Aorta (tissue), 5 donors: ENCODE measurements at regions not wholly inside any gene's neighbourhood (a gene's known extent, or its start where the extent isn't known, plus 50 kb on each side); places are given as distances from the start of the nearest gene placed in this dataset.
"Not testable (repeated sequence)": the region's sequence is repeated elsewhere in the genome, so short reads cannot be mapped to it uniquely, and the experiment has no call there.

Source experiments
- ATAC-seq: fragments of 200-7000 bp; cut with Tn5 transposase; one replicate; pipeline ENCODE4 v1.9.1; 2022; ENCODE audit warnings: moderate library complexity; ENCODE audit not compliant: low FRiP score
- DNase-seq, 2 donors: peaks; one replicate each; pipeline ENCODE4 v3.0.0-alpha.2; 2020
- H3K27ac ChIP-seq, 2 donors: one replicate each; pipeline ENCODE4 v1.5.1; 2013; ENCODE audit warnings: low read length in 2 of 2, mild to moderate bottlenecking in 2 of 2, moderate library complexity in 2 of 2, control low read depth in 1 of 2, inconsistent platforms in 1 of 2, low read depth in 1 of 2
- H3K27me3 ChIP-seq, 2 donors: one replicate each; pipeline ENCODE4 v1.6.1; 2013; ENCODE audit warnings: control low read depth in 1 of 2, low read length in 1 of 2, mild to moderate bottlenecking in 1 of 2, moderate library complexity in 1 of 2; ENCODE audit not compliant: insufficient read depth in 2 of 2, control insufficient read depth in 1 of 2
- H3K36me3 ChIP-seq, 2 donors: one replicate each; pipeline ENCODE4 v1.6.1; 2013; ENCODE audit warnings: control low read depth in 1 of 2, low read length in 1 of 2, mild to moderate bottlenecking in 1 of 2; ENCODE audit not compliant: insufficient read depth in 2 of 2, control insufficient read depth in 1 of 2
- H3K4me1 ChIP-seq, 2 donors: one replicate each; pipeline ENCODE4 v1.6.1; 2013; ENCODE audit warnings: low read length in 2 of 2, control low read depth in 1 of 2, mild to moderate bottlenecking in 1 of 2, moderate library complexity in 1 of 2; ENCODE audit not compliant: insufficient read depth in 2 of 2, control insufficient read depth in 1 of 2
- H3K4me3 ChIP-seq, 2 donors: one replicate each; pipeline ENCODE4 v1.5.1; 2013; ENCODE audit warnings: low read length in 2 of 2, control low read depth in 1 of 2, mild to moderate bottlenecking in 1 of 2
- H3K9me3 ChIP-seq: one replicate; pipeline ENCODE4 v1.6.1; 2013; ENCODE audit warnings: mild to moderate bottlenecking, low read length; ENCODE audit not compliant: control insufficient read depth
- WGBS, 2 donors: extraction: QIAGEN DNeasy Blood & Tissue Kit; methylation state at CpG; one replicate each; pipeline ENCODE4 v1.1.7; 2013; 5-methylcytosine and 5-hydroxymethylcytosine counted together
- intact Hi-C, 2 donors: fragments of 100-400 bp; cut with DNase I; formaldehyde crosslinking; loops; one replicate each; pipeline versions ENCODE4 v1.14.2 to v1.15.0; 2022
- donor health status: healthy with polysubstance abuse.
- donor health status: Bipolar disorder and iron deficiency.
- donor health status: DM: no; HTN: no; CAD: no.
- donor health status: DM: no; HTN: no; CAD: no.
- donor health status: DM: yes; HTN: yes; CAD: no.

DNA sequence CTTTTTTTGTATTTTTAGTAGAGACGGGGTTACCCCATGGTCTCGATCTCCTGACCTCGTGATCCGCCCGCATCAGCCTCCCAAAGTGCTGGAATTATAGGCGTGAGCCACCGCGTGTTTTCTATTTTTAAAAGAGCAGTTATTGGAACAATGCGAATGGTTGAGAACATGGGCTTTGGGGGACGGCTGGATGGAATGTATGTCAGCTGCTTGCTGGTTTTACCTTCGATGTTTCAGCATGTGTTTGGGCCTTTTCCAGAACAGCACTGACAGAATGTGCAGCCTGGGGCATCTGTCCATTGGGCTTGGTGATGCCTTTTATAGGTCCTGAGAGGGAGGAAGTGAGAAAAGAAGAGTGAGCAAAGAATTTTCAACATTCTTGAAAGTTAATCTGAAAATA, 73.4 kb upstream of the ABI1 start:
- H3K27ac ChIP-seq, intact Hi-C loops, ATAC-seq, H3K9me3 ChIP-seq, H3K36me3 ChIP-seq, H3K4me3 ChIP-seq, DNase-seq, H3K27me3 ChIP-seq, H3K4me1 ChIP-seq: not testable (repeated sequence)
- 85 to 86% methylated on average over 11 of the region's 11 CpGs for WGBS, 2 donors

GRCh38 chr10:26932576-26932975, 71.8 kb upstream of the ABI1 start:
- Histone ChIP-seq H3K9me3 (no peaks in the 10 kb centered on the region), H3K27me3 (no peaks in the 10 kb centered on the region), H3K36me3 (no peaks in the 10 kb centered on the region), H3K4me1 (no peaks in the 10 kb centered on the region), H3K4me3 (no peak overlapping the region), H3K27ac (no peak overlapping the region)
- intact Hi-C loops: no loop called here
- ATAC-seq (no peak), DNase-seq (no peak)
- WGBS, 2 donors: 58 to 59% methylated on average over 2 of the region's 2 CpGs

GRCh38 chr10:26931223-26931622, 70.5 kb upstream of the ABI1 start:
- H3K4me1 ChIP-seq: no peaks in the 10 kb centered on the region
- no peak overlapping the region for H3K27ac ChIP-seq
- intact Hi-C loops: no loop called here
- no peaks in the 10 kb centered on the region for H3K27me3 ChIP-seq
- peaks cover 2% of the 10 kb centered on the region for H3K9me3 ChIP-seq
- whole genome bisulfite sequencing, 2 donors: 2 to 4% methylated on average over 21 of the region's 21 CpGs
- ATAC-seq (no peak), DNase-seq (peak in 1 of 2 donors; percentile 56)
- no peaks in the 10 kb centered on the region for H3K36me3 ChIP-seq
- no peak overlapping the region for H3K4me3 ChIP-seq

DNA sequence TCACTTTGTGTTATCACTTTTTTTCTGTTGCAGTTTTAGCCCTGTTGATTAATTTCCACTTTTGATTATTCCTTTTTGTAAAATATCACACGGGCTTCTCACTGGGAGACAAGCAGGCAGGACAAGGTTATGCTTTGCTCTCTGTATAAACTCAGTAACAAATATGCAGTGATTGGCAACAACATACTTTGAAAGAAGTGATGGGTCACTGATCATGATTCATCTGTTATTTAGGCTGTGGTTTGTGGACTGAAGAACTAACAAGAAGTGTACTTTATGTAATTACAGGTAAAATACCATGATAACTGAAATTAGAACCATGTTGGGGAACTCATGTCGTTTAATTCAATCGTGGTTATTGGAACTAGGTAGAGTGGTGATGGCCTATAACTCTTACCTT, 62.1 kb upstream of the ABI1 start:
- H3K9me3 ChIP-seq, H3K4me3 ChIP-seq, DNase-seq, H3K27ac ChIP-seq, ATAC-seq, H3K4me1 ChIP-seq, H3K36me3 ChIP-seq, intact Hi-C loops, H3K27me3 ChIP-seq: not testable (repeated sequence)
- WGBS, 2 donors: 74 to 77% methylated on average over 3 of the region's 3 CpGs

DNA sequence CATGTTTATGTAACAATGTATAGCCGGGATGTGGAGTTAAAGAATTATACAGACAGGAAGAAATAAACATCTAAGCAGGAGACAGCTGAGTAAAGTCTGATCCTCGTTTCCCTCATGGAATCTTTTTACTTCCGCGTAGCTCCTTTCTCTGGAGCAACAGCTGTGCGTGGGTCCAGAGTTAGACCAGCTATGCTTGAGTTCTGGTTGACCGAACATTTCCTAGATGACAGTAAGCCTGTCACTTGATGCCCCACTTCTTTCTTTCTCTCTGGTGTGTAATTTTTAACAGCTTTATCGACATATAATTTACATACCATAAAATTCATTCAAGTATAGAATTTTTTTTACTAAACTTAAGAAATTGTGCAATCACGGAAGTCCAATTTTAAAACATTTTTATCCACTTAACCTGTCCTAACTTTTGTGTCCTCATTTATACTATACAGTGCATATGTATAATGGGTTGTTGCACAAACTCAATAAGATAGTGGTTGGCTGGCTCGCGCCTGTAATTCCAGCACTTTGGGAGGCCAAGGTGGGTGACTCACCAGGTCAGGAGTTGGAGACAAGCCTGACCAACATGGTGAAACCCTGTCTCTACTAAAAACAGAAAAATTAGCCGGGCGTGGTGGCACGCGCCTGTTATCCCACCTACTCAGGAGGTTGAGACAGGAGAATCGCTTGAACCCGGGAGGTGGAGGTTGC, 58.5 kb upstream of the ABI1 start:
- H3K4me1 ChIP-seq, ATAC-seq, H3K9me3 ChIP-seq, DNase-seq, H3K36me3 ChIP-seq, H3K27me3 ChIP-seq, H3K27ac ChIP-seq, intact Hi-C loops, H3K4me3 ChIP-seq: not testable (repeated sequence)
- 79 to 84% methylated on average over 16 of the region's 16 CpGs for WGBS, 2 donors

GRCh38 chr10:26914898-26915297, 54.1 kb upstream of the ABI1 start:
- intact Hi-C loops: no loop called here
- Histone ChIP-seq H3K27me3 (no peaks in the 10 kb centered on the region), H3K36me3 (no peaks in the 10 kb centered on the region), H3K9me3 (no peaks in the 10 kb centered on the region), H3K27ac (no peak overlapping the region), H3K4me1 (no peaks in the 10 kb centered on the region), H3K4me3 (no peak overlapping the region)
- DNase-seq (no peak), ATAC-seq (no peak)

DNA sequence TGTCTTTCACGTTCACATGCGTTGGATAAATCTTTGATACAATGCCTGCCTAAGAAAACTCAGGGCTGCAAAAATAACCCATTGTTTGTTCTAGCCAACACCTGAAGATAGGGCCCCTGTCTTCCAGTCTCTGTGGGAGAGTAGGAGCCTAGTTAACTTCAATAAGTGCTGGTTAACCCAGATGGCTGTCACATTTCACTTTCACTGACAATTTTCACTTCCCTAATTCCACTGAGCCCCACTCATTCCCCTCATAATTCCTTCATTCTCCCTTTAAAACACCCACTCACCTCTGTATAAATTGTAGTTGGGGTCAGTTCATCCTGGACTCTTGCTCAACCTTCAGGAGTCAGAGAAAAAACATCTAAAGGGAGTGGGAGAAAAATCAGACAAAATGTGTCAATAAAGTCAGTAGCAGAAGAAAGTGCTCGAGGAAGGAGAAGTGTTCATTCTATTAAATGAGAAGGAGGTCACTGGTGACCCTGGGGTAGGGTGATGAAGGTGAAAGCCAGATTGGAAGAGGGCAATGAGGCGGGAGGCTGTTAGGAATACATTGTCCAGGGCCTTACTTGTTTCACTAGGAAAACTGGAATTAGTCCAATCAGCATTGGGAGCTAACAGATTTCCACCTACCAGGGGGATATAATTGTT, 51.2 kb upstream of the ABI1 start:
- DNase-seq (no peak), ATAC-seq (no peak)
- Histone ChIP-seq H3K9me3 (no peaks in the 10 kb centered on the region), H3K36me3 (no peaks in the 10 kb centered on the region), H3K27me3 (no peaks in the 10 kb centered on the region), H3K4me3 (no peak overlapping the region), H3K27ac (no peak overlapping the region), H3K4me1 (no peaks in the 10 kb centered on the region)
- 69 to 71% methylated on average over 4 of the region's 4 CpGs for WGBS, 2 donors
- intact Hi-C loops: no loop called here
